Bone marrow (tissue), 2 donors: ENCODE measurements at regions not wholly inside any gene's neighbourhood (a gene's known extent, or its start where the extent isn't known, plus 50 kb on each side); places are given as distances from the start of the nearest gene placed in this dataset.

ENCODE experiments used
- DNase-seq, 2 donors: peaks; one replicate each; lab custom pipeline; 2025; lab: John Stamatoyannopoulos, UW

- DNase-seq: no peak
Measured at GRCh38 chr15:26374806-26375205, 398.1 kb downstream of the GABRB3 start.

DNA sequence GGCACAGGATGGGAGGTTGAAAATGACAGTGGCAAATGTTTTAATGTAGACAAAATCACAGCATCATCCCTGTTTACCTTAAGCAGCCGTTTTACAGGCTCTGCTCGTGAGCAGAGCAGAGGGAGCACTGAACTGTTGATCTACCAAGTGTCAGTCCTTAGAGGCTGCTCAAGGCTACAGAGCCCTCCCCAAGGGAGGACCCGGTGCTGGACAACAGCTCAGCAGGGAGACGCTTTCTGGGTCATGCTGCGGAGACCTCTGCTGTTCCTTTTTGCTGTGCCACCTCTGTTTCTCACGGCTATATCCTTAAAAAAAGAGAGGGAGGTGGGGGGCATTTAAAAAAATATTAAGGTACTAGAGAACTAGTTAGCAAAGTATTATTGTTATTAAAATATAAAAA, 400.2 kb downstream of the GABRB3 start:
- DNase-seq: no peak

DNA sequence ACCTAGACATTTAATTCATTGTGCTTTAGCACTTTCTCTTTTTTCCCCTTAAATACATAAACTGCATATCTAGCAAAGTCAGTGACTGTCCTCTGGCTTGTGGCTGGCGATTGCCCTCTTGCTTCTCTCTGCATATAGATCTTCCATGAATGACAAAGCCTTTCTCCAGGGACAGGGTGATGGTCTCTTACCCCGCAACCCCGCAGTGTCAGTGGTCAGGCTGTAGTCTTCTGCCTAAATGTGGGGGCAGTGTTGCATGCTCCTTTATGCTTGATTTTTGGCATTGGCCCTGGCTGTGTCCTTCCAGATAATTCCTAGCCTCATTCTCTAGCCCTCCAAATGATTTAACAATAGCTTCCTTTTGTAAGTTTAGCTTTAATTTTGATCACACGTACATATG, 407.8 kb downstream of the GABRB3 start:
- DNase-seq: no peak

GRCh38 chr15:26359855-26360254, 413.0 kb downstream of the GABRB3 start:
- DNase-seq: no peak

- no peak for DNase-seq
Measured at GRCh38 chr15:26358708-26359107, 414.2 kb downstream of the GABRB3 start.

DNA sequence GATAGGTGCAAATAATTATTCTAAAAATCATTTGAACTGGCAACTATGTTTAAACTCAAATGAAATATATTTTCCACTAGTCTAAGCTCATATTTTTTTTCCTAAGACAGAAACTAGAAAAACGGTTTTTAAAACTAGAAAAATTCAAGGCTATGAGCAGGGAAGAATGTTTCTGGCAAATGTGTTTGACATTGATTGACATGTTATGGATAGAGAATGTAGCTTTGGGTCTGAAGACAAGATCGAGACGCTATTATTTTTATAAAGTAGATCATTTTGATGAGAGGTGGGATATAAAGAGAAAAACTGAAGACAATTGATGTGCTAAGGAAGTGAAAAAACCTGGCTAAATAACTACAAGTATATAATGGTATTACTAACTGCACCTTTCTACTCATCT, 415.2 kb downstream of the GABRB3 start:
- DNase-seq: no peak

- no peak for DNase-seq
Measured at GRCh38 chr15:26355472-26356074, 417.3 kb downstream of the GABRB3 start.

- no peak for DNase-seq
Measured at GRCh38 chr15:26352909-26353308, 420.0 kb downstream of the GABRB3 start.

DNA sequence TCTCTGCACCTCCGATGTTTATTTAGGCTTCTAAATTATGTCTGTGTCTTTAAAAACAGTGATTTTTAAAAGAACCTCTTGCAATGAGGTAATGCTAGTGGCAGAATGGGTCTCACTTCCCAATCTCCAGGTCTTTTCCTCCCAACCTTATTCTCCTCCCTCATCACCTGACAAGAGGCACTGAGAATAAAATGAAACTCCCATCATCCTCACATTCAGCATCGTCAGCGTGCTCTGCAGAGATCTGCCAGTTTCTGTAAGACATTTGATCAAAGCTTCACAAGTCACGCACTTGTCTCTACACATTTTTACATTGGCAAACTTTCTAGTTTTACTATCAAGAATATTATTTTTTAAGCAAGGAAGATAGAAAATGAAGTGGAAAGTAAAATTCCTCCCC, 420.5 kb downstream of the GABRB3 start:
- no peak for DNase-seq

GRCh38 chr15:26325495-26325894, 447.4 kb downstream of the GABRB3 start:
- no peak for DNase-seq

DNA sequence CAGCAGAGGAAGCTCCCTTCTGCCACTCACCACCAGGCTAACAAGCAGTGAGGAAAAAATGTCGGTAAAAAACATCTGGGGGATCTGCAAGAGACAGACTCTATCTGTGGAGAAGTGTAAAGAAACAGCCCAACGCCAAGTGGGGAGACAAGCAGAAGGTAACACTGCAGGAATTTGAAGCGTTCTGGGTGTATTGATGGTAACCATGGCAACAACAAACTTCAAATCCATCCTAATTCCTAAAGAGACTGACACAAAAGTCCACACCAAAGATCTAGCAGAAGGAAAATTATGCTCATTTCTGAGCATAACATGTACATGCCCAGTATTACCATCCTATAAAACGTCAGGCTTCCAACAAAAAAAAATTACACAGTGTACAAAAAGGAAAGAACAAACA, 449.3 kb downstream of the GABRB3 start:
- DNase-seq: no peak

GRCh38 chr15:26318689-26319088, 454.2 kb downstream of the GABRB3 start:
- no peak for DNase-seq

DNA sequence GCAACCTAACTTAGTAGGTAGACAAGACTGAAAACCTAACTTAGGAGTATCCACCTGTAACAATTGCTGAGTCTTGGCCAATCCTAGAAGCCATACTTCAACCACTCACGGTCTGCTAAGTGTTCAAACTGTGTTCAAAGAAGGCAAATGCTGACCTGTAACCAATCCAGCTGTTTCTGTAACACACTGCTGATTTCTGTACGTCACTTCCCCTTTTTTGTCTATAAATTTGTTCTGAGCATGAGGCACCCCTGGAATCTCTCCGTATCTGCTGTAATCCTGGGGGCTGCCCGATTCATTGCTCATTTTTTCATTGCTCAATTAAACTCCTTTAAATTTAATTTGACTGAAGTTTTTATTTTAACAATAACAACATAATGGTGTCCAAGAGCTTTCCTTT, 451.4 kb upstream of the ATP10A start:
- DNase-seq: no peak

DNA sequence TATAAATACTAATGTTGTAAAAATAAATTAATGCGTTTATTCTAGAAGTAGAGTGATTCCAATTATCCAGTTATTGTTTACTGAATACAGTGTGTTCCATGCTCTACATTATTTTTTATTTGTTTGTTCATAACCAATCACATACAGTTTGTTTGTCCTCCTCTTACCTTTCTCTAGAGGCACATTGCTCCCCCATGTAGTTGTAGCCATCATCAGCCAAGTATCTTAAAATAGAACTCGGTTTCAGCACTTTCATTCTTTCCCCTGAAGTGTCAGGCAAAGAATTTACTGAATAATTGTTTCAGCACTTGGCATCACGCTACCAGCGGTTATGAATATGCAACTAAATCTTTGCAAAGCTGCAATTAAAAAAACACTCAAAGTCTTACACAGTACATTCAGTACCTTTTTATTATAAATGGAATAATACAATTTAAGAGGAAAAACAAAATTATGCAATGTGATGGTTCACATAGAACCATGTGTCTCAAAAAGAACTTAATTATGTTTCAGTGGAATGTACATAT, 448.6 kb upstream of the ATP10A start:
- no peak for DNase-seq

GRCh38 chr15:26298659-26299170, 435.6 kb upstream of the ATP10A start:
- DNase-seq: no peak

DNA sequence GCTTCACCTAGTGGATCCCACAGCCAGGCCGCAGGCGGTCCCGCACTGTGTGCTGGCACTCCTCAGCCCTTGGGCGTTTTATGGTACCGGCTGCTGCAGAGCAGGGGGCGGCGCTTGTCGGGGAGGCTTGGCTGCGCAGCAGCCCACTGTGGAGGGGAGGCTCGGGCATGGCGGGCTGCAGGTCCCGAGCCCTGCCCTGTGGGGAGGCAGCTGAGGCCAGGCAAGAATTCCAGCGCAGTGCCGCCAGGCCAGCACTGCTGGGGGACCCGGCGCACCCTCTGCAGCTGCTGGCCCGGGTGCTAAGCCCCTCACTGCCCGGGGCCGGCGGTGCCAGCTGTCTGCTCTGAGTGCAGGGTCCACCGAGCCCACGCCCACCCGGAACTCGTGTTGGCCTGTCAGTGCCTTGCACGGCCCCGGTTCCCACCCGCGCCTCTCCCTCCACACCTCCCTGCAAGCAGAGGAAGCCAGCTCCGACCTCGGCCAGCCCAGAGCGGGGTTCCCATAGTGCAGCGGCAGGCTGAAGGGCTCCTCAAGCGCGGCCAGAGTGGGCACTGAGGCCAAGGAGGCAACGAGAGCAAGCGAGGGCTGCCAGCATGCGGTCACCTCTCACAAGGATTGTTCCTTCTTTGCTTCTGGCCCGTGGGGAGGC, 435.0 kb upstream of the ATP10A start:
- DNase-seq: no peak

DNA sequence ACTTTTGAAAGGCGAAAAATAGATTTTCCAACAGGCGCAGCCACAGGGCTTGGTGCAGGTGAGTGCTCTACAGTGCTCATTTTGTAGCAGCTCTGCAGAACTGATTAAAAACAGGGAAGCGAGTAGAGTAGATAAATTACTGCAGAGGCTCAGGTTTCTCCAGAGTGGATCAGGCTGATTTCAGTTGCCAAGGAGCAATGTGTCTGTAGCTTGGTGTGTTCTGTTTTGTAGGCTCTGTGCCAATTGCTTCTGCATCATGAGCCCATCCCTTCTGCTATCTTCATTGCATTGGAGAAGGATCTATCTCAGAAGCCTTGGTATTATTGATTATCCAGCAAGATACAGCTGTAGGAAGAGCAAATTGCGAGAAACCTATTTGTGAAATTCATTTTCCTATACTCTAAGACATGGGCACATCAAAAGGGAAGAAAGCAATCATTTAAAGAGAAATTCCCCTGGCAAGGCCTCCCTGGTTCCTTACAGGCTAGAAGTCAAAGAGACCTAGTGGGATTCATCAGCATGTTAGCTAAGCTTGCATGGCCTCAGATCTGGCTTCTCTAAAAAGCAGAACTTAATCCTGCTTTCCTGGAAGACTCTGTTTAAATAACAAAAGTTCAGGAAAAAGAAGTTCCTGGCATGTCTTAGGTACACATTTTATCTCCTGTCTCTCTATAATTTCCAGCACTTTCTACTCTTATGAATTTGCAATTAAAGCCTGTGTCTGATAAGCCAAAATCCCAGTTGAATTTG, 432.4 kb upstream of the ATP10A start:
- no peak for DNase-seq

DNA sequence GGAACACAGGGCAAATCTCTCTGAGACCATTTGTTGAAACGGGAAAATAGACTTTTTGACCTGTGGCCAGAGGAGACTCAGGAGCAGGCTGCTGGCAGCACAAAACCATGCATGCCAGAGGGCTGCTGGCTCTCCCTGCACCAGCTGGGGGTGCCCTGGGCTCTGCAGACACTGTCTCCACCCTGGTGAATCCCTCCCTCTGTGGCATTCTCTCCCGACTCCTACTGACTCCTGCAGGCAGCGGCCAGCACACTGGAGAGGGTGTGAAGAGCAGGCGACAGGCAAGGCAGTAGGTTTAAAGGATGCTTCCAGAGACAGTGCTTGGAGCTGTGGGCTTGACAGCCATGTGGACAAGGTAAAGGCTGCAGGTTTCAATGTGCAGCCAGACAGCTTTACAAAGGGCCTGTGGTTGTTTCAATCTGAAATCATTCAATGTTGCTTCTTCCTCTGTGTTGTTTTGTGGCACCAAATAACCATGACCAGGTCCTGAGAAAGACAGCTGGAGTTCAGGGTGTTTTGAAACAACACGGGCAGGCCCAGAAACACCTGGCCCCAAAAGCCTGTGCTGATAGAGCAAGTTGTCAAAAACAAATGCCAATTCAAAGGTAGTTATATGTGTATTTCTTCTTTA, 431.0 kb upstream of the ATP10A start:
- DNase-seq: no peak

DNA sequence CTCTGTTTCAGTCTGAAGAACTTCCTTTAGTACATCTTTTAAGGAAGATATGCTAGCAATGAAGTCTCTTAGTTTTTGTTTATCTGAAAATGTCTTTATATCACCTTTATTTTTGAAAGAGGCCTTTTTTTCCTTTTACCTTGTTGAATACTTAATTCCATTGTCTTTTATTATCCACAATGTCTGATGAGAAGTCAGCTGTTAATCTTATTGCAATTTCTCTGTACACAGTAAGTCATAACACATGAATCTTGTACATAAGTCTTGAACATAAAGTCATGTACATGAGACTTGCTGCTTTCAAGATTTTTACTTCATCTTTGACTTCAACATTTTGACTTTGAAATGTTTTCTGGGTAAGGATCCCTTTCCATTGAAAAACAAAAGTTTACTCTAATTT, 424.3 kb upstream of the ATP10A start:
- DNase-seq: no peak

DNA sequence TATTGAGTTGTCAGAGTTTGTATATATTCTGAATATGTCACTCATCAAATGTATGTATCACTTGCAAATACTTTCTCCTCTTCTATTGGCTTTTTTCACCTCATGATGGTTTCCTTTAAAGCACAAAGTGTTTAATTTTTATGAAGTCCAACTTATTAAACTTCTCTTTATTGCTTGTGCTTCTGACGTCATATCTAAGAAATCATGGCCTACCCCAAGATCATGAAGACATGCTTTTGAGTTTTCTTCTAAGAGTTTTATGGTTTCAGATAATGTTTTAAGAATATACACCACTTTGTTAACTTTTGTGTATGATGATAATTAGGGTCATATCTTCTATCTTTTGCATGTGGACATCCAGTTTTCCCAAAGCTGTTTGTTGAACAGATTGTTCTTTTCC, 417.2 kb upstream of the ATP10A start:
- DNase-seq: no peak

DNA sequence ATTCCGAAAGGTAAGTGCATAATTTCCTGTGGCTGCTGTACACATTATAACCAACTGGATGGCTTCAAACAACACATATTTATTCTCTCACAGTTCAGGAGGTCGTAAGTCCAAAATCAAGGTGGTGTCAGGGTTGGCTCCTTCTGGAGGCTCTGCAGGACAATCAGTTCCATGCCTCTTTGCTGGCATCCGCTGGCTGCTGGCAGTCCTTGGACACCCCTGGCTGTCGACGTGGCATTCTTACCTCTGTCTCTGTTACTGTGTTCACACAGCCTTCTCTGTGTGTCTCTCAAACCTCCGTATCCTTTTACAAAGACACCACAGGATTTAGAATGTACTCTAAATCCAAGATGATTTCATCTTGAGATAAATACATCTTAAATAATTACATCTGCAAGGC, 398.8 kb upstream of the ATP10A start:
- no peak for DNase-seq

GRCh38 chr15:26261413-26261812, 398.3 kb upstream of the ATP10A start:
- DNase-seq: no peak
